DOHH2 (cell line): ENCODE measurements at regions not wholly inside any gene's neighbourhood (a gene's known extent, or its start where the extent isn't known, plus 50 kb on each side); places are given as distances from the start of the nearest gene placed in this dataset.

ENCODE experiments used
- EZH2phosphoT487 ChIP-seq: fragments of 200-600 bp; sonication (generic); IDR thresholded peaks from 2 replicates; pipeline ENCODE4 v1.6.1; 2017; ENCODE audit warnings: borderline replicate concordance, mild to moderate bottlenecking, antibody characterized with exemption, low read length, moderate library complexity, mixed read lengths
- TF ChIP-seq, protein P1 (sequence below): fragments of 200-600 bp; sonication (generic); IDR thresholded peaks from one replicate; pipeline ENCODE4 v1.5.1; 2014; ENCODE audit warnings: antibody characterized with exemption, mild to moderate bottlenecking, low read depth, low read length; ENCODE audit not compliant: poor library complexity, severe bottlenecking

DNA sequence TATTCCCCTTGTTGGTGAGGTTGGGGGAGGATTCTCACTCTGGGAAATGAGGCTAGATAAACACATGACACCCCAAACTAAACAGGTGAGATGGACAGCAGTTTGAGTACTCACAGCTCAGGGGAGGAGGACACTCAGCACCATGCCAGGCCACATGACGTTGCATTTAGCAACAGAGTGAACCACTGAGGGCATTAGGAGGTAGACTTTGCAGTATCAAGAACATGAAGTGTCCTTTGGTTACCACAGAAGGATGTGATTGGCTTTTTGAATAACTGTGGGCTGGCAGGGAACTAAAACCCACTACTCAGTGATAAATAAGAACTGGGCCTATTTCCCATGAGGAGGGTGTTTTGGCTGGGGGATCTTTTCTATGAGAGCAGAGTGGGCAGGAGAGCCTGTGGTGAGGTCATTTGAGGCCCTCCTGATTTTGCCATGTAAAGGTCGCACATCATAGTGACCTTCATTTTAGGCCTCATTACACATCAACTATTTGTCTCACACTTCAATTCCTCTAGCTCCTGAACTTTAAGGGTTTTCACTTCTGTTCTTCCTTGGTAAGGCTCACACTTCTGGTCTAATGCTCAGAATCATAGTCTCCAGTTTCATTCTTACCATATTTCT lies 89.8 kb upstream of the PRKD1 start:
- TF ChIP-seq, protein P1, sequence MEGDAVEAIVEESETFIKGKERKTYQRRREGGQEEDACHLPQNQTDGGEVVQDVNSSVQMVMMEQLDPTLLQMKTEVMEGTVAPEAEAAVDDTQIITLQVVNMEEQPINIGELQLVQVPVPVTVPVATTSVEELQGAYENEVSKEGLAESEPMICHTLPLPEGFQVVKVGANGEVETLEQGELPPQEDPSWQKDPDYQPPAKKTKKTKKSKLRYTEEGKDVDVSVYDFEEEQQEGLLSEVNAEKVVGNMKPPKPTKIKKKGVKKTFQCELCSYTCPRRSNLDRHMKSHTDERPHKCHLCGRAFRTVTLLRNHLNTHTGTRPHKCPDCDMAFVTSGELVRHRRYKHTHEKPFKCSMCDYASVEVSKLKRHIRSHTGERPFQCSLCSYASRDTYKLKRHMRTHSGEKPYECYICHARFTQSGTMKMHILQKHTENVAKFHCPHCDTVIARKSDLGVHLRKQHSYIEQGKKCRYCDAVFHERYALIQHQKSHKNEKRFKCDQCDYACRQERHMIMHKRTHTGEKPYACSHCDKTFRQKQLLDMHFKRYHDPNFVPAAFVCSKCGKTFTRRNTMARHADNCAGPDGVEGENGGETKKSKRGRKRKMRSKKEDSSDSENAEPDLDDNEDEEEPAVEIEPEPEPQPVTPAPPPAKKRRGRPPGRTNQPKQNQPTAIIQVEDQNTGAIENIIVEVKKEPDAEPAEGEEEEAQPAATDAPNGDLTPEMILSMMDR, result no peak
- TF ChIP-seq EZH2phosphoT487, result no peak
